ENCODE measurements at regions not wholly inside any gene's neighbourhood (a gene's known extent, or its start where the extent isn't known, plus 50 kb on each side); places are given as distances from the start of the nearest gene placed in this dataset.

- no peak for DNase-seq (ENCODE audit: low read depth, low spot score)
Measured at GRCh38 chr16:62681819-62682218, 645.6 kb upstream of the CDH8 start.

GRCh38 chr16:62678796-62679195 lies 642.6 kb upstream of the CDH8 start:
- no peak for DNase-seq (ENCODE audit: low read depth, low spot score)

DNA sequence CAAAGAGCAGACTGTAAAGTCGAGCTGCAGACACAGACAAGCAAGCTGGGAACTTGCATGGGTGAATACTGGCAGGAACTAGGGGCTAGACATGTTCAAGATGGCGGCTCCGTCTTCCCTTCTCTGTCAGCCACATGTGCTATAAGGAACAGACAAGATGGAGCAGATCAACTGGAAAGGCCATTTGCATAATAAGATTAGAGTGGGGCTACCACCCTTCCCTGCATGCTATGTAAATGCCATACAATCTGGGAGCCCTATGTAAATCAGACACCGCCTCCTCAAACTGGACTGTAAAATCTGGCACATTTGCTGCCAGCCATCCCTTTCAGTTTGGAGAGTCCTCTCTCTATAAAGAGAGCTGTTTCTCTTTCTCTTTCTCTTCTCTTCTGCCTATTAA lies 640.1 kb upstream of the CDH8 start:
- DNase-seq (ENCODE audit: low read depth, low spot score): no peak

GRCh38 chr16:62665269-62665668 lies 629.0 kb upstream of the CDH8 start:
- DNase-seq (ENCODE audit: low read depth, low spot score): no peak

DNA sequence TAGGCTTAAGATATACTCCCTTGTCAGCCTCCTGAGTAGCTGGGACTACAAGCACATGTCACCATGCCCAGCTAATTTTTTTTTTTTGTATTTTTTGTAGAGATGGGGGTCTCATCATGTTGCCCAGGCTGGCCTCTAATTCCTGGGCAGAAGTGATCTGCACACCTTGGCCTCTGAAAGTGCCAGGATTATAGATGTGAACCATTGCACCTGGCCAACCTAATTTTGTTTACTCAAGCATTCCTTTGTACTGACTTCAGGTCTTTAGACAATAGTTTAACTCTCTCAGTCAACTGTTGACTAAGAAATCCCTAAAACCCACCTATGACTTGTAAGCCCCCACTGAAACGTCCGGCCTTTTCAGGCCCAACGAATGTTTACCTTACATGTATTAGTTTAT lies 628.3 kb upstream of the CDH8 start:
- no peak for DNase-seq (ENCODE audit: low read depth, low spot score)

DNA sequence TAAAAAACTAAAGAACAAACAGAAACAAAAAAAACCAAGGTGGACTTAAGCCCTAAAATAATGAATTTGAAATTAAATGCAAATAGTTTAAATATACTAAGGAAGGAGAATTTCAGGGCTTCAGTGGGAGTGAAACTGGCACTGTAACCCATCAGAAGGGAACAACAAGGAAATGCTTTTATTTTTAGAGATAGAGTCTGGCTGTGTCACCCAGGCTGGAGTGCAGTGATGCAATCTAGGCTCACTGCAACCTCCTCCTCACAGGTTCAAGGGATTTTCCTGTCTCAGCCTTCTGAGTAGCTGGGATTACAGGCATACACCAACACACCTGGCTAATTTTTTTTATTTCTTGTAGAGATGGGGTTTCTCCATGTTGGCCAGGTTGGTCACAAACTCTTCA lies 625.2 kb upstream of the CDH8 start:
- DNase-seq (ENCODE audit: low read depth, low spot score): no peak

- no peak for DNase-seq (ENCODE audit: low read depth, low spot score)
Measured at GRCh38 chr16:62657116-62657515, 620.9 kb upstream of the CDH8 start.

DNA sequence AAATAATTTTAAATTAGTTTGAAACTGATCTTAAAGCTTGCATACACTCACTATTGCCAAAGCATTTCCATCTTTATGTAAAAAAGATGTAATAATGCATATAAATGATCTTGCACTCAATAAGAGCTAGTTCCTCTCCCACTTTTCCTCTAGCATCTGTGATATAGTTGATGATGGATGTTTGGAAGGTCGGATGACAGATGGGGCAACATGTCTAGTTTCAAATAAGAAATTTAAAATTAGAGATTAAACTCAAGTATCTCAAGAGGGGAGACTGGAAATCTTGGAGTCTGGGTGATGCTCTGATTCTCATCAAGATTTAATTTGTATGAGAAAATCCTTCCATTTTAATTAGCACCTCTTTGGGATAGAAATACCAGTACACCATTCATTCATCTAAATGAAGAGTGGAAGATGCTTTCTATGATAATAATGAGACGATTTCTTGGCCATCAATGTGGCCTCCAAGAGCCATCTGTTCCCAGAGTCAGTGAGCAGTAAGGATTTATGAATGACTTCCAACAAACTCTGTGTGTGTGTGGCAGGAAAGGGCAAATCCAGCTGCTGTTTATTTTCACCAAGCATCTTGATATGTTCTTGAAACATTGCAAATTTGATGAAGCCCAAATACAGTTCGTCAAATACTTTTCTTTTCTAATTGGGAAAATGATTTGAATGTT lies 616.3 kb upstream of the CDH8 start:
- no peak for DNase-seq (ENCODE audit: low read depth, low spot score)

GRCh38 chr16:62648256-62648655 lies 612.0 kb upstream of the CDH8 start:
- no peak for DNase-seq (ENCODE audit: low read depth, low spot score)

DNA sequence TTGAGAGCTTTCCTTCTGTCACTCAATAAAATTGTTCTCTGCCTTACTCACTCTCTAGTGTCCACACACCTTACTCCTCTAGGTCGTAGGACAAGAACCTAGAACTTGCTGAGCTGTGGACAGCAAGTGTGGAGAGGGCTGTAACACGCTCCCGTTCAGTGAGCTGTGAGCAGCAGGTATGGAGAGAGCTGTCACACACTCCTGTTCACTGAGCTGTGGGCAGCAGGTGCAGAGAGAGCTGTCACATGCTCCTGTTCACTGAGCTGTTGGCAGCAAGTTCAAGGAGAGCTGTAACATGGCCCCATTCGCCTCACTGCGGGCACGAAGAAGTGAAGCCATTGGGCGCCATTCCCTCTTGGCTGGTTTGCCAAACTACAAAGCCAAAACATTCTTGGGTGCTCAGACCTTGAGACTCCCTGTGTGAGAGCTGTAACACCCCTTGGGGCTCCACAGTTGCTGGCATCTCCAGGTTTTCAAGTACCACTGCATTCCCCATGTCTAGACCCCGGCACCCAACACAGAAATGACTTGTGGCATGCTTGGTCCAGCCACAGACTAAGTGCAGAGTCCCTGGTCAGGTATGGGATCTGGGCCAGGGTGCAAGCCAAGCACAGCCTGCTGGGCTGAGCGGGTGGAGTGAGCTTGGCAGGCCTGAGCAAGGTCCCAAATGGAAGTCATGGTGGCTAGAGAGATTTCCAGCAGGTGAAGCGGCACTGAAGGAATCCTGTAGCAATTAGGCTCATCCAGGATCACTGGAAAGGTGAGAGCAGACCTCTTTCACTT lies 608.0 kb upstream of the CDH8 start:
- DNase-seq (ENCODE audit: low read depth, low spot score): no peak

GRCh38 chr16:62642677-62643076 lies 606.4 kb upstream of the CDH8 start:
- no peak for DNase-seq (ENCODE audit: low read depth, low spot score)

DNA sequence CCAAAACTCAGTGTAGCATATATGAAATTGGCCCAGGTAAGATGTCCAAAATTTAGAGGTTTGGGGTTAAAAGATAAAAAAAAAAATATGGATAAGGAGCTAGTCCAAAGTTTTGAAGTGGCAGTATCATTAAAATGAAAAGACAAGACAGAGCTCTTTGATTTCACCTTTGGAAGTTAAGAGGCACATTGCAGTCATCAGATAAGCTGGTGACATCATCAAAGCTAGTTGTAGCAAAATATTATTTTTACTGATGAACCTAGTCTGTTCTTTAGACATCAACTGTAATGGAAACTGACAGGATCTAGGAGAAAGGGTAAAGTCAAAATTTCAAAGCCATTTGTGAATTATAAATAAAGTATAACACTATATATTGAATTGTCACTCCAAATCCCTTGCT lies 603.7 kb upstream of the CDH8 start:
- no peak for DNase-seq (ENCODE audit: low read depth, low spot score)

GRCh38 chr16:62638964-62639870 lies 603.0 kb upstream of the CDH8 start:
- no peak for DNase-seq (ENCODE audit: low read depth, low spot score)

DNA sequence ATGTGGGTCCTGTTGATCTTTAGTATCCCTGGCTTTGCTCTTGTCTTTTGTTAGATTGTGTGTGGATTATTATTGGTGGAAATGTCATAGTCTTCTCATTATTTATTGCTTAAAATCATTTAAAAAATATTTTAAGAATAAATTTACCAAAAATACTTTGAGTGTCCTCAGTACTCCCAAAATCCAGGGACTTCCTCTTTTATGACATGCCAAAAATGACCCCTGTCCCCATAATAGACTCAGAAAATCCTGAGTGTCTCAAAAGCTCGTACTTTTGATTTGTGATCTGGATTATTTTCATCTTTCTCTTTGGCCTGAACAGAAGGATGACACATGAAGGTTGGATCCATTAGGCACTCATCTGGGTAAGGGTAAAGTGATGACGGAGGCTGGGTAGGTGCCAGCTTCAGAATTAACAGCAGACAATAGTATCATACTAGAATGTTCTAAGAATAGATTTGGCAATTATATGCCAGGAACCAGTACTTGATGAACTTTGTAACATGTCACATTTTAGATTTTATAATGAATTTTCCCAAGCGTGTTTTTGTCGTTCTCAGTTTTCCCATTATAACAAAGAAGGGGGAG lies 602.2 kb upstream of the CDH8 start:
- DNase-seq (ENCODE audit: low read depth, low spot score): no peak

- no peak for DNase-seq (ENCODE audit: low read depth, low spot score)
Measured at GRCh38 chr16:62625326-62625725, 589.1 kb upstream of the CDH8 start.

DNA sequence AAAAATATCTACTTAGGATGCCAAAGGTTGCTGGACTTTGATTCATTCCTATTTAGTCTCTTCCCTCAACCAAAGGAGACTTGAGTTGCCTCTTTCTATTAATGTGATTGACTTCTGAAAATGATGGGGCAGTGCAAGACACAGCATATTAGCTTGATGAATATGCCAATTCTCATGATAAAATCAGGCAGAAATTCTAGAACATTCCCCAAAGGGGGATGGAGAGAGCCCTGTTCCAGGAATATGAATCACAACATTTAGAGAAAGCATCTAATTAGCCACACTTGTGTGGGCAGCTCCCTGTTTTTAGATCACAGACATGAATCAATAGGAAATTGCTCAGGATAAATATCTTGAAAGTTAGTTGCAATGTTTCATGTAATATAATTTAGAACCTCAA lies 584.0 kb upstream of the CDH8 start:
- no peak for DNase-seq (ENCODE audit: low read depth, low spot score)

DNA sequence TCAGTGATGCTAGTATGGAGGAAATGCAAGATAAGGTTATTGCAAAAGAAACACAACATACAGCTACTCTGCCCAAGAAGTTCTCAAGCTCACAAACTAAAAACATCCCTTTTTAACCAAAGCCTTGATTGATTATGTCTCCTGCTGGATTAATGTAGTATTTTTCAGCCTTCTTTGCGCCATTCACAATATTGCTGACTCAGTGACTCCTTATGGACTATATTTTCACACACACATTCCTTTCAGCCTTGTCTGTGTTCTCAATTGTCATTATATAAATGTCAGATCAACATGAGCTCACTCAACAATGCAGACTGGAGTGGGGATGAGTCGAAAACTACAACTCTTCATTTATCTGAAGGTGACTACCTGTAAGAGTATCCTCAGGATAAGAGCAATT lies 579.3 kb upstream of the CDH8 start:
- DNase-seq (ENCODE audit: low read depth, low spot score): no peak

GRCh38 chr16:62610291-62610690 lies 574.1 kb upstream of the CDH8 start:
- DNase-seq (ENCODE audit: low read depth, low spot score): no peak

DNA sequence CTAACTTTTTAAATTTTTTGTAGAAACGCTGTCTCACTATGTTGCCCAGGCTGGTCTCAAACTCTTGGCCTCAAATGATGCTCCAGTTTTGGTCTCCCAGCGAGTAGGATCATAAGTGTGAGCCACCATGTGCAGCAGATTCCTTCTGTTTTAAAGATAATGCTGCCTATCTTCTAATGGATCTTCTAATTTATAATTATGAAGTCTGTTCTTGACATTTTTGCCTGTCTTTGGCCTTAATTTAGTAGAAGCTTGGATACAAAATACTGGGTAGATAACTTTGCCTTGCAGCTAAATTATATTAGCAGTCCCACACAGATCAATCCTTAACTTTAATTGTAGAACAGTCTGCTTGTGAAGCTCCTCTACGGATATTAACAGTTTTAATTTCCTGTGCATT lies 566.6 kb upstream of the CDH8 start:
- no peak for DNase-seq (ENCODE audit: low read depth, low spot score)

DNA sequence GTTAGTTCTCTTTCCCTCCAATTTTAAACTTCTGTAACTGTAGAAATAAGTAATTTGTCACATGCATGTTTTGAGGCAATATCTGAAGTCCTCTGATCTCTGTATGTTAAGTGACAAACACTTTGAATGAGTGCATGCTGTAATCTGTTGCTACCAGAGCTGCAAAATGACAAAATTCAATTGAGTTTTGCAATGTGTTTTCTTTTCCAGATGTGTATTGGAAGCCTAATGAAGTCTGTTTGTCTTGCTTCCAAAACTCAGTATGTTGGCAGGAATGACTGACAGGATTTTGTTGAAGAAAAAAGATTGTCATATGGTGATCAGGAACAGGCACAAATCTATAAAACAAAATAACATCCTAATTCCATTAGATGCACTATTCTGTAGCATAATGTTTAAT lies 561.6 kb upstream of the CDH8 start:
- no peak for DNase-seq (ENCODE audit: low read depth, low spot score)

GRCh38 chr16:62596584-62596983 lies 560.3 kb upstream of the CDH8 start:
- no peak for DNase-seq (ENCODE audit: low read depth, low spot score)

DNA sequence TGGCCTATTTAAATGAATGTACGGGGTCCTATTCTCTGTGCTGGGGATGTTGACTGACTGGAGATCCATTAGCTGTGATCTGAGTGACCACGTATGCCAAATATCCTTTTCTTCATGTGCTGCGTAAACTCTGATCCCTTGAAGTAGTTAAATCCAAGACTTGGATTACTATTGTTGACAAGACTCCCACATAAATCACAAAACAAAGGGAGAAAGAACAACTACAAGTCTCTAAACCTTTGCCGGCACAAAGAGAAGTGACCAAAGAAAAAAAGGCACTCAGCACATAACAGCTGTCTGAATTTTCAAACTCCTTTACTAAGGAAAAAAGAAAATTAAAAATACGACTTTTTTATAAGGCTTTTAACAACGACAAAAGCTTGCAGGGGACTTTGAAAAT lies 559.9 kb upstream of the CDH8 start:
- no peak for DNase-seq (ENCODE audit: low read depth, low spot score)

Data from brain pericyte (primary cell).